GM18505 (cell line): ENCODE measurements at regions not wholly inside any gene's neighbourhood (a gene's known extent, or its start where the extent isn't known, plus 50 kb on each side); places are given as distances from the start of the nearest gene placed in this dataset.

Experiments used
- ATAC-seq: cut with Tn5 transposase; IDR thresholded peaks from one replicate; pipeline ENCODE4 v1.9.1; 2021; ENCODE audit not compliant: unreplicated experiment
- POLR2A ChIP-seq: IDR thresholded peaks from 4 replicates; pipeline ENCODE4 v1.6.1; 2011; ENCODE audit warnings: borderline replicate concordance; ENCODE audit not compliant: insufficient read depth, insufficient read length; ENCODE audit errors: extremely low read depth

DNA sequence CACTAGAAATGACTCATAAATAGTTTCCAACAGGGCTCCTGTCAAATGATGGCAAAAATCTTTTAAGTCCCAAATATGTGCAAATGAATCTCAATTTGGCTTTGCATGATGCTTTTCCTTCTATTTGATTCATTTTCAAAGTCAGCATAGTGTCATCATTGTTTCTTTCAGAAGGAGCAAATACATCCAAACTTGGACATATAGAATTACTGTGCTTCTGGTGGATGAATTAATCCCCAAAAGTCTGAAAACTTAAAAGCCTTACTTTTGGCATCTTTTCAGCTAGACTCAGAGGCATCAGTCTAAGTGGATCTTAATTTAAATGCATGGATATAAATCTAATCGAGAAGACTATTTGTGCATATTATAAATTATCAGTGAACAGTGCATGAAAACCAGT lies 578.1 kb upstream of the FZD8 start:
- TF ChIP-seq POLR2A = no peak
- no peak for ATAC-seq

DNA sequence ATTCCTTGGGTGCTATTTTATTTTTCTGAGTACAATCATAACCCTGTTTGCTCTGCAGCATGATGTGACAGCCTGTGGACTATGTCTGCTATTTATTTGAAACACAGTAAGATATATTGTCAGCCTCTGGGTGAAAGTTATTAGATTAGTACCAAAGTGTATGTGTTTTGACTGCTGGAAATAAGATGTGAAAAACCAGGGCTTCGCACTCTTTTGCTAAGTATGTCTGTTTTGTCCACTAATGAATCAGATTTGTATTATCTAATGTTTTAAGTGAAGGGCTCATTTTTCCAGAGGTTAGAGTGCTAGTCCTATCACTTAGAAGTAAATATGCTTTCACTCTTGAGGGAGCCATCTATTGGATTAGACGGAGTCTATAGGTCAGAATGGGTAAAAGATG lies 569.8 kb upstream of the FZD8 start:
- no peak for TF ChIP-seq POLR2A
- ATAC-seq = no peak

DNA sequence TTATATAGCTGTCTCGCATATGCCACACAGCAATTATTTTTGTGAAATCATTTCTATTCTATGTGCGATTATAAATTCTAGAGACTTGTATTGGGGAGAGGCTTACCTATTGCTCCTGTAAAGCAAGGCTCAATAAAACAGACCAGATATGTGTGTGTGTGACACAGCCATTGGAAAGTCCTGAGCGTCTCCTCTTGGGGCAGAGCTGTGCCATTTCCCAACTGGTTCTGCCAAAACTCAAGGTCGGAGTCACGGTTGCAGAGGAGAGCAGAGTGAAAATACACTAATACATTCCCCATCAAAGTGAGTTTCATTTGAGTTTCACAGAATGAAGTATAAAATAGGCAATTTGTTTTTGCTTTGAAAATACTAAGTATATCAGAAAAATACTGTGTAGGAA lies 567.4 kb upstream of the FZD8 start:
- TF ChIP-seq POLR2A = no peak
- no peak for ATAC-seq

DNA sequence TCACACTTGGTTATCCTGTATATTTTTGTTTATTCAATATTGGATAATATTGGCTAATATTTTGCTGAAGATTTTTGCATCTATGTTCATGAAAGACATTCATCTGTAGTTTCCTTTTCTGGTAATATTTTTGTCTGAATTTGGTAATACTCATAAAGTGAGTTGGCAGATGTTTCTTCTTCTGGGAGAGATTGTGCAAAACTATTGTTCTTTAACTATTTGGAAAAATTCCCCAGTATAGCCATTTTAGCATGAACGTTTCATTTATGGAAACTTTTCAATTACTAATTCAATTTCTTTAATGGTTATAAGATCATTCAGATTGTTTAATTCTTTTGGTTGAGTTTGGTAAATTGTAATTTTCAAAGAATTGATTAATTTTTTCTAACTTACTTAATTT lies 560.8 kb upstream of the FZD8 start:
- no peak for ATAC-seq
- TF ChIP-seq POLR2A = no peak

DNA sequence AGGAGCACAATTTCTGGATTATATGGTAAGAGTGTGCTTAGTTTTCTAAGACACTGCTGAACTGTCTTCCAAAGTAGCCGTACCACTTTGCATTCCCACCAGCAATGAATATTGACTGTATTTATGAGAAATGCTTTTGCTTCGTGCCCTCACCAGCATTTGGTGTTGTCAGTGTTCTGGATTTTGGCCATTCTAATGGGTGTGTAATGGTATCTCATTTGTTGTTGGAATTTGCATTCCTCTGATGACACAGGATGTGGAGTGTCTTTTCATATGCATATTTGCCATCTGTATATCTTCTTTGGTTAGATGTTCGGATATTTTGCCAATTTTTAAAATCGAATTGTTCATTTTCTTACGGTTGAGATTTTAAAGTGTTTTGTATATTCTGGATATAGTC lies 558.5 kb upstream of the FZD8 start:
- no peak for ATAC-seq
- no peak for TF ChIP-seq POLR2A

DNA sequence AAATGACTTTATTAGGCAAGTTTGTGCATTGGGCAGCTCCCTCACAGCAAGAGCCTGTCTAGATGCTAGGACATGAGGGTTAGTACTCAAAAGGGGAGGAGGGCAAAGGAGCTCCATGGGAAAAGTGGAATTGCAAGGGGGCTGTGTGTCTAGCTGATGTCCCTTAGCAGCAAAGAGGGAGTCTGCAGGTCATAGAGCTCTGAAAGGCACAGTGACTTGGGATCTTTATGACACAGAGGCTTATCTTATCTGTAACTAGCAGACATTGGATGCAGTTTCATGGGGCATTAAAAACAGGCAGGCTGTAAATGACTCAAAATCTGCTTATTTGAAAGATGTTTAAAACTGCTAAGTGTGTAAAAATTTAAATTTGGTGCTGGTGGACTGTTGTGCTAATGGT lies 556.2 kb upstream of the FZD8 start:
- no peak for ATAC-seq
- TF ChIP-seq POLR2A = no peak

DNA sequence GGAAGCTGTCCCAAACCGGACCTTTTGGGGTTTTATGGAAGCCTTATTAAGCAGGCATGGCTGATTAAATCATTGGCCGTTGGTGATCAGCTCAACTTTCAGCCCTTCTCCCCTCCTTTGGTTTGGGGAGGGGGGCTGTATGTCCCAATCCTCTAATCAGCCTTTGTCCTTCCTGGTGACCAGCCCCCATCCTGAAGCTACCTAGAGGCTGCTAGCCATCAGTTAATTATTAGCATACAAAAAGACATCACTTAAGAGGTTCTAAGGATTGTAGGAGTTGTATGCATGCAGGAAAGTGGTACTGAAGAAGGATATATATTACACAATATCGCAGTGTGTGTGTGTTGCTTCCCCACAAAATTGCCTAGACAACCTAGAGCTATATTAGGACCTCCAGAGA lies 553.3 kb upstream of the FZD8 start:
- ATAC-seq = no peak
- TF ChIP-seq POLR2A = no peak

DNA sequence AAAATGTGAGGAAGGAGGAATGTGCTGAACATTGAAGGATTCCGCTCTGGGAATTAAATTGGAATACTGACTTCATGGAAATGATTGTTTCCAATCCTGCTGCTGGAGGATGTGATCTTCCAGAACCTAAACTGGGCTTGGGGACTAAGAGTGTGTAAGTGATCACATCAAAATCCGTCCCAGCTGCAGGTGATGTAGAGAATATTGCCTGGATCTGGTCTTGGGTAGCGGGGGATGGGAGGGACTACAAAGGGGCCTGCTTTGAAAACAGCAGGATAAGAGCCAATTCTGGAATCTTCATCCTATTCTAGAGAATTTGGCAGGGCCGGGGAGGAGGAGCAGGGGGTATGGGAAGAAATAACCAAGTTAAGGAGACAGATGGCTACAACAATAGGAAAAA lies 552.2 kb upstream of the FZD8 start:
- no peak for ATAC-seq
- no peak for TF ChIP-seq POLR2A

DNA sequence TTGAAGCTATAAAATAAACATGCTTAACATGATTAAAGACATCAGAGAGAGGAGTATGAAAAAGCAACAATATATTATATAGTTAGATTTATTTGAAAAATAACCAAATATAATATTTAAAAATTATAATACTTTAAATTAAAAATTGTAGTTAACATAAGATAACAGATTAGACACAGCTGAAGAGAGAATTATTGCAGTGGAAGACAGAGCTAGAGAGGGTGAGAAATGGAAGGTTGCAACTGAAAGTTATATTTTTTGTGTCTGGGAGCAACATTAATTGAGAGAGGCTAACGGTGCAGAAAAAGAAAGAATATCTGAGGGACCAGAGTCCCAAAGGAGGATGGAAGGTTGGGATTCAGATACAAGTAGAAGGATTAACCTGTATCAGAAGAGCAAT lies 548.9 kb upstream of the FZD8 start:
- TF ChIP-seq POLR2A = no peak
- no peak for ATAC-seq

DNA sequence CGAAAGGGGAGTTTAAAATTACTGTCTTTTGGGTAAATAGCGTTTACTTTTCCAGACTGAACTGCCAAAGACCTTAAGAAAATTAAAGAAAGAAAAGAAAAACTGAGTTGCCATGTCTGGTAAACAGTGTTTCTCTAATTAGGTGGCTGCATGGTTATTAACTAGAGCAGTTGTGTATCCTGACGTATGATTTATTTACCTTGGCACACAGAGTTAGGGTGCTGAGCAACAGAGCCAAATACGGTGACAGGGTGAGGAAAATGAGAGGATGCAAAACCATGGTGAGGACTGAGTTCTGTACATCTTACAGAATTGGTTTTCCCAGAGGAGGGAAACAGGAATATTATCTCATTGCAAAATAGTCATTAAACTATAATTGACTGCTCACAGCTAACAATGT lies 546.4 kb upstream of the FZD8 start:
- ATAC-seq = no peak
- TF ChIP-seq POLR2A = no peak

DNA sequence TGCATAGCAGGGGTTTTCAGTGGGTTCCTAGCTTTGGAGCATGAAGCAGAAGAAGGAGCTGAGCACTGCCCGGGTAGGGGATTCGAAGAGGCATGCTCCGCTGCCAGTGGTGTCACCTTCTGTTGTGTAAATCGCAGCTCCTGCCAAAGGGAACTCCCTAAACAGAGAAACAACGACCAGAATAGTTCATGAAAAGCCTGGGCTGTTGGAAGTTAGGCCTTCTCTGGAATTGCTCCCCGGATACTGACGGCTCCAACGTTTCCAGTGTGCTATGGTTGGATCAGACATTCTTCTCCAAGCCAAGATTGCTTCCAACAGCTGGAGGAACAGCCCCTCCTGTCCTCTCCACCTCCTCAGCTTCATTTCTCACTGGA lies 546.0 kb upstream of the FZD8 start:
- ATAC-seq = no peak

DNA sequence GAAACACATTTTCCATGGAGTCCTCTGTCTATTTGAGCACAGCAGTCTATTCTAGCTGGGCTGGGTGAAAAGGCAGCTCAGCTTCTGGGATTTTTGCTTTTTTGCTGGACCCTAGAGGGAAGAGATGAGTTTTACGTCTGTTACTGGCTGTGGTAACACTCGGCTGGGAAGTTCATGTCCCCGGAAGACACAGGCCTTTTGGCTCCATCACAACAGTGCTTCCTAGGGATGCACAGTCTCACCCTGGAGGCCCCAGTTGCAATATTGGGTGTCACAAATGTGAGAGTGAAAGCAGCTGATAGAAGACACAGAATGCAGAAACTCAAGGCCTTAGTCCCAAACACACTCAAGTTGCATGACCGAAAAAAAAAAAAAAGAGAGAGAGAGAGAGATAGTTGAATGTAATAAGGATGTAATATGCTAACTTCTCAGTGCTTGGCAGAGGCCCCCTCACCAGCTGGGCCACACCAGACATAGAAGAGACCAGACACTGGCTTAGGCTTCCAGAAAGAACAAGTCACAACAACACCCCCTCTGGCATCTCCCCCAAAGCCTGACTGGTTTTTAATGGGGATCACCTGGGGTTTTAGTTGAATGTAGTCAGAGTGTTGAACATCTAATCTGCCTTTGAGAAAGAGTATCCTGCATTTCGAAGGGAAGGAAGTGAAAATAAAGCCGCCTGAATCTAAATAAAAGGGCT lies 545.4 kb upstream of the FZD8 start:
- no peak for TF ChIP-seq POLR2A
- no peak for ATAC-seq

More for the DNA sequence above, 546.0 kb upstream of the FZD8 start:
- no peak for TF ChIP-seq POLR2A

DNA sequence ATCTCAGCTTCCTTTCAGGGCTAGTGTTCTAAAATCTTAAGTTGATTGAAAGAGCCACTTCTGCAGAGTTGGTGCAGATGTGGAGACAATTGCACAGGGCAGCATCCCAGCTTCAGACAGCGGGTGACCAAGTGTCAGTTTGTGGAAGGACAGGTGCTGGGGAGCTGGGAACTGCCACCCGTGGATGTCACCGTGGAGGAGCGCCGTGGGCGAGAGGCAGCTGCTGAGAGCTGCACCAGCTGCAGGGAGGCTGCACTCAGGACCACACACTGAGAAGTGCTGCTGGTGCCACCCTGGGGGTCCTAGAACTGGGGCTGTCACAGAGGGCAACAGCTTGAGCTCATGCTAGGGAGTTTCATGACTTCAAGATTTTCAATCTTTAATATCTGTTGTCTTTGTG lies 543.0 kb upstream of the FZD8 start:
- ATAC-seq = no peak
- TF ChIP-seq POLR2A = no peak

DNA sequence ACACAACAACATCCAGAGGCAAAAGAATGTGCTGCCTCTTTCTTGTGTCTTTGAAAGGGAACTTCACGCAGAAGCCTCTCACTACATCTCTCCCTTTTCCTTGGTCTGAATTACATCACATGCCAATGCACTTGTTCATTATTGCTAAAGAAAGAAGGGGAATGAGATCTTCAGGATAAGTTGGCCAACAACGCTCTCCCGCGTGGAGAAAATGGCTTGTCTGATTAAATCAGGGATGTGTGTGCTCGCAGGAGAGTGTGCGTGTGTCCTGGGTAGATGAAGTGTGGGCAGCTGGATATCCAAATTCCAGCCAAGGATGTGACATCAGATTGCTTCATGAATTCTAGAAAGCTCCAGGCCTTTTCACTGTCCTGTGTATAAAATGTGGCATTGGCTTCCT lies 541.6 kb upstream of the FZD8 start:
- no peak for ATAC-seq
- TF ChIP-seq POLR2A = no peak

DNA sequence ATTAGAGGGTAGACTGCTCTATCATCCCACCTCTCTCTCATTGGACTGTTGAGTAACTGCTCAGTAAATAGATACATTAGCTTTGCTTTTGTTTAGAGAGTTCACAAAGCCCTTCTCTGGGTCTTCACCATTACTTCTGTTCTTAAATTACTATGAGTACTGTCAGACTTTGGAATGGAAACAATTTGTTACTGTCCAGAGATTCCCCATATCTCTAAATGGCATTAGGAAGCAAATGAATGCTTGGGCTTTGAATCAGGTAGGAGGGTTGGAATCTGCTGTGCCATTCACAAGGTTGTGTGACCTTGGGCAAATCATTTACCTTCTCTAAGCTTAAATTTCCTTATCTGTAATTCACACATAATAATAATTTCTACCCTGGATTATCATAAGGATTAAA lies 541.0 kb upstream of the FZD8 start:
- TF ChIP-seq POLR2A = no peak
- ATAC-seq = no peak
